ENCODE measurements at regions not wholly inside any gene's neighbourhood (a gene's known extent, or its start where the extent isn't known, plus 50 kb on each side); places are given as distances from the start of the nearest gene placed in this dataset.

DNA sequence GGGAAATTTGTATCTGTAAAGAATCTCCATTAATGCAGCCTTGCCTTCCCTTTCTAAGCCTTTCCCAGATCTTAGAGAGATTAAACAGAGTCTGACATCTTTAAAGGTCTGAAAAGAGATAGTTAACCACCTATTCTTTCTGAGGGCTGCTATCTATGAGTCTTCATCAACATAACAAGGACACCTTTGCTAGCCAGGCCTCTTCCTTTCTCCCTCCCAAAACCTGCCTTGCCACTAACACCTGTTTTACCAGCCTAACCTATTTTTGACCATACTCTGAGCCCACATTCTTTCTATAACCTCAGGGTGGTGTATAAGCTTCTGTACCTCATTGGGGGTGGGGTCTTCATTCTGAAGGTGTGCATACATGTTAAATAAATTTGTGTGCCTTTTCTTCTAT, 217.1 kb downstream of the IPMK start:
- Histone ChIP-seq H3K27ac (no peak overlapping the region), H3K9me3 (no peaks in the 10 kb centered on the region), H3K4me3 (no peak overlapping the region), H3K27me3 (no peaks in the 10 kb centered on the region), H3K4me1 (no peaks in the 10 kb centered on the region), H3K36me3 (no peaks in the 10 kb centered on the region)
- TF ChIP-seq CTCF (IDR thresholded peaks at IDR 0.05) (no peak), POLR2AphosphoS5 (IDR thresholded peaks at IDR 0.05) (no peak), EP300 (IDR thresholded peaks at IDR 0.05) (no peak), POLR2A (IDR thresholded peaks at IDR 0.05) (no peak)
- no peak for DNase-seq
- intact Hi-C loops (cut with DNase I): no loop called here

DNA sequence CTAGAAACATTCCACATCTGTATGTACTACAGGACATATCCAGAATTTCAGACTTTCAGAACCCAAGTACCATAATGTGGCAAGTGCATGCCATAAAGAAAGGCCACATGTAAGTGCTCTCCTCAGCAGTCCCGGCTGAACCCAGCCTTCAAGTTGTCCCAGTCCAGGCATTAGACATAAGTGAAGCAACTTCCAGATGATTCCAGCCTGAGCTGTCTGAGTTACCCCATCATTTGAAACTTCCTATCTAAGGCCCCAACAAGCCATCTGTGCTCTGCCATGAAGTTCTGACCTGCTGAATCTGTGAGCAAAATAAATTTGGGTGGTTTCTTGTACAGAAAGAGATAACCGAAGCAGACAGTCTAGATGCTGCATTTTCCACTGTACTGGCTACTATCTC, 218.8 kb downstream of the IPMK start:
- Histone ChIP-seq H3K9me3 (no peaks in the 10 kb centered on the region), H3K4me1 (no peaks in the 10 kb centered on the region), H3K4me3 (no peak overlapping the region), H3K27ac (no peak overlapping the region), H3K27me3 (no peaks in the 10 kb centered on the region), H3K36me3 (no peaks in the 10 kb centered on the region)
- TF ChIP-seq CTCF (IDR thresholded peaks at IDR 0.05): no peak
- 62 to 92% methylated on average over 2 of the region's 2 CpGs for WGBS, 2 donors
- intact Hi-C loops (cut with DNase I): no loop called here
- no peak for DNase-seq

DNA sequence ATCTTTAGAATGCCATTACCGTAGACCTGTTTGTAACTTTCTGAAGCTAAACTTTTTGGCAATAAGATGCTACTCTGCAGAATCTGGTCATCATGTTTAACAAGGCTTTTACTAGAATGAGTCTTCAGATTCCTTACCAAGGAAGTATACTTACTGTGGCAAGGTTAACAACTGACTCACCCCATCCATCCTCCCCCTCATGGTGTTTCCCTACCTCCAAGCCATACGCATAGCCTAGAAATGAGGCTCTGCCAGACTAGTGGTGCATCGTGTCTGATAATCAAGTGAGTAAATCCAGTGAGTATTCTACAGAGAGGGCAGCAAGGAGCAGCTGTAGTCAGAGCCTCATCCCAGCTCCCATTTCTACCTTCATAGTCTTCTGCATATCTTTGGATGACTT, 223.6 kb downstream of the IPMK start:
- Histone ChIP-seq H3K4me3 (no peak overlapping the region), H3K9me3 (peaks cover 0 to 3% (median 0%) of the 10 kb centered on the region in 4 donors), H3K4me1 (no peaks in the 10 kb centered on the region), H3K36me3 (no peaks in the 10 kb centered on the region), H3K27me3 (no peaks in the 10 kb centered on the region), H3K27ac (no peak overlapping the region)
- TF ChIP-seq CTCF (IDR thresholded peaks at IDR 0.05): no peak
- no peak for TF ChIP-seq POLR2AphosphoS5 (IDR thresholded peaks at IDR 0.05)
- no peak for TF ChIP-seq POLR2A (IDR thresholded peaks at IDR 0.05)
- WGBS, 2 donors: 88 to 89% methylated on average over 3 of the region's 3 CpGs
- intact Hi-C loops (cut with DNase I): no loop called here
- no peak for DNase-seq

- no peaks in the 10 kb centered on the region for H3K4me1 ChIP-seq
- intact Hi-C loops (cut with DNase I): no loop called here
- no peaks in the 10 kb centered on the region for H3K27me3 ChIP-seq
- no peaks in the 10 kb centered on the region for H3K36me3 ChIP-seq
- no peak overlapping the region for H3K27ac ChIP-seq
- TF ChIP-seq EP300 (IDR thresholded peaks at IDR 0.05): no peak
- TF ChIP-seq POLR2AphosphoS5 (IDR thresholded peaks at IDR 0.05): no peak
- no peak for TF ChIP-seq CTCF (IDR thresholded peaks at IDR 0.05)
- no peak for TF ChIP-seq POLR2A (IDR thresholded peaks at IDR 0.05)
- H3K9me3 ChIP-seq: peaks cover 0 to 3% (median 0%) of the 10 kb centered on the region in 4 donors
- no peak overlapping the region for H3K4me3 ChIP-seq
- no peak for DNase-seq
These were observed 225.8 kb downstream of the IPMK start for GRCh38 chr10:58041901-58042300.

DNA sequence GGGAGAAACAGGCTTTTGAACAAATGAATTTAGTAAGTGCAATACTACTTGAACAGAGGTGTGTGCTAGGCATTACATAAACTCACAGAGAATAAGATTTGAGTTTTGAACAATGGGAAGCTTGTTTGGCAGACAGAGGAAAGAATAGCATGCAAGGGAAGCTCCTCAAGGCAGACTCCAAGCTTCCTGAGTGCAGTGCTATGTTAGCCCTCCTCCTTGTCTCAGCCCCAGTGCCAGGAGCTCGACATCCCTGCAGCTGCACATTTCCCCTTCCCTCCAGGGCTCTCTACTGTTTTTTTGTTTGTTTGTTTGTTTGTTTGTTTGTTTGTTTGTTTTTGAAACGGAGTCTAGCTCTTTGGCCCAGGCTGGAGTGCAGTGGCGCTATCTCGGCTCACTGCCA, 237.5 kb downstream of the IPMK start:
- 81 to 89% methylated on average over 4 of the region's 4 CpGs for WGBS, 2 donors
- no peak overlapping the region for H3K4me3 ChIP-seq

More for the DNA sequence above, 237.5 kb downstream of the IPMK start:
- no peak for DNase-seq
- intact Hi-C loops (cut with DNase I): no loop called here
- Histone ChIP-seq H3K27me3 (no peaks in the 10 kb centered on the region), H3K27ac (no peak overlapping the region), H3K9me3 (no peaks in the 10 kb centered on the region), H3K36me3 (no peaks in the 10 kb centered on the region), H3K4me1 (no peaks in the 10 kb centered on the region)
- no peak for TF ChIP-seq POLR2AphosphoS5 (IDR thresholded peaks at IDR 0.05)
- no peak for TF ChIP-seq EP300 (IDR thresholded peaks at IDR 0.05)
- TF ChIP-seq CTCF (IDR thresholded peaks at IDR 0.05): no peak
- TF ChIP-seq POLR2A (IDR thresholded peaks at IDR 0.05): no peak

All from sigmoid colon (tissue), 6 donors.